SK-N-SH (cell line): ENCODE measurements at regions not wholly inside any gene's neighbourhood (a gene's known extent, or its start where the extent isn't known, plus 50 kb on each side); places are given as distances from the start of the nearest gene placed in this dataset.

Experiments used
- CTCF ChIA-PET: fragments of 300-600, 350-600 bp; formaldehyde crosslinking; extraction: SDS; loops from one replicate; lab custom pipeline; 2021; lab: Yijun Ruan, JAX
- POLR2A ChIA-PET: fragments of 350-600 bp; sonication (Branson Sonifier 250); formaldehyde crosslinking; extraction: SDS; loops from one replicate; lab custom pipeline; 2020; ENCODE audit warnings: antibody characterized with exemption, inconsistent platforms; lab: Yijun Ruan, JAX
- DNase-seq: peaks from one replicate; pipeline ENCODE4 v3.0.0; 2012
- H2AFZ ChIP-seq: fragments of 200-600 bp; sonication (generic); 2 replicates; pipeline ENCODE4 v1.8.1; 2016; ENCODE audit warnings: antibody characterized with exemption, mild to moderate bottlenecking, low read depth
- H3F3A ChIP-seq: fragments of 200-600 bp; sonication (generic); replicated peaks from 2 replicates; pipeline ENCODE3; 2016; ENCODE audit warnings: antibody characterized with exemption, mild to moderate bottlenecking; ENCODE audit not compliant: insufficient read depth
- H3K27ac ChIP-seq, 2 experiments: fragments of 200-500 bp in 1 of 2; fragments of 200-600 bp in 1 of 2; sonication (Bioruptor generic) in 1 of 2; sonication (generic), shearing (Covaris generic) in 1 of 2; 2 replicates each; pipeline versions ENCODE4 v1.5.1 to v1.6.1; 2014 to 2016; ENCODE audit warnings: low read depth in 2 of 2, inconsistent platforms in 1 of 2, low read length in 1 of 2, mild to moderate bottlenecking in 1 of 2, mixed read lengths in 1 of 2
- H3K27me3 ChIP-seq: fragments of 200-600 bp; sonication (generic), shearing (Covaris generic); 2 replicates; pipeline ENCODE4 v1.6.1; 2016; ENCODE audit warnings: mixed run types; ENCODE audit not compliant: insufficient read depth
- H3K36me3 ChIP-seq, 2 experiments: fragments of 200-500 bp in 1 of 2; fragments of 200-600 bp in 1 of 2; sonication (Bioruptor generic) in 1 of 2; sonication (generic) in 1 of 2; replicated peaks in 1 of 2; 2 replicates each; pipeline versions ENCODE3 to v1.5.1; 2014 to 2016; ENCODE audit warnings: low read length in 1 of 2, mild to moderate bottlenecking in 1 of 2; ENCODE audit not compliant: insufficient read depth in 2 of 2, control insufficient read depth in 1 of 2
- H3K4me1 ChIP-seq, 2 experiments: fragments of 200-500 bp in 1 of 2; fragments of 200-600 bp in 1 of 2; sonication (Bioruptor generic) in 1 of 2; sonication (generic), shearing (Covaris generic) in 1 of 2; 2 replicates each; pipeline versions ENCODE4 v1.5.1 to v1.6.1; 2014 to 2016; ENCODE audit warnings: low read depth in 1 of 2, low read length in 1 of 2, mixed run types in 1 of 2; ENCODE audit not compliant: insufficient read depth in 2 of 2, control insufficient read depth in 1 of 2
- H3K4me2 ChIP-seq: fragments of 200-600 bp; sonication (generic), shearing (Covaris generic); 2 replicates; pipeline ENCODE4 v1.6.1; 2017; ENCODE audit warnings: mixed run types
- H3K4me3 ChIP-seq, 2 experiments: fragments of 200-500 bp in 1 of 2; fragments of 200-600 bp in 1 of 2; sonication (Bioruptor generic) in 1 of 2; sonication (generic), shearing (Covaris generic) in 1 of 2; 2 replicates each; pipeline versions ENCODE4 v1.5.1 to v1.8.1; 2014 to 2016; ENCODE audit warnings: low read depth in 2 of 2, inconsistent platforms in 1 of 2, low read length in 1 of 2, mild to moderate bottlenecking in 1 of 2, mixed read lengths in 1 of 2, moderate library complexity in 1 of 2
- H3K79me2 ChIP-seq: fragments of 200-600 bp; sonication (generic); 2 replicates; pipeline ENCODE4 v1.8.1; 2017; ENCODE audit warnings: mild to moderate bottlenecking; ENCODE audit not compliant: insufficient read depth
- H3K9ac ChIP-seq: fragments of 200-600 bp; sonication (generic); 2 replicates; pipeline ENCODE4 v1.6.1; 2017; ENCODE audit warnings: mixed run types
- H3K9me2 ChIP-seq: fragments of 200-600 bp; sonication (generic); 2 replicates; pipeline ENCODE4 v1.6.1; 2017; ENCODE audit warnings: mixed run types
- H3K9me3 ChIP-seq: fragments of 200-600 bp; sonication (generic); 2 replicates; pipeline ENCODE4 v1.6.1; 2017; ENCODE audit warnings: mixed run types, mild to moderate bottlenecking, moderate library complexity
- H4K20me1 ChIP-seq: fragments of 200-600 bp; sonication (generic); 2 replicates; pipeline ENCODE4 v1.6.1; 2017; ENCODE audit warnings: mild to moderate bottlenecking, mixed run types; ENCODE audit not compliant: insufficient read depth
- CHD2 ChIP-seq: fragments of 150-350 bp; IDR thresholded peaks from 2 replicates; pipeline ENCODE4 v1.6.1; 2018; ENCODE audit warnings: low read length; ENCODE audit not compliant: partially characterized antibody
- CTCF ChIP-seq: fragments of 200-600 bp; sonication (generic); IDR thresholded peaks from 2 replicates; pipeline ENCODE4 v1.6.1; 2017; ENCODE audit warnings: antibody characterized with exemption, mild to moderate bottlenecking, moderate library complexity
- EZH2phosphoT487 ChIP-seq: fragments of 200-600 bp; sonication (generic); IDR thresholded peaks from 2 replicates; pipeline ENCODE4 v1.6.1; 2017; ENCODE audit warnings: low read depth, mixed run types, mild to moderate bottlenecking, antibody characterized with exemption, moderate library complexity, borderline replicate concordance
- FOSL2 ChIP-seq: IDR thresholded peaks from 2 replicates; pipeline ENCODE4 v1.4.0; 2012; ENCODE audit warnings: low read depth, mild to moderate bottlenecking, moderate library complexity, borderline replicate concordance
- FOXJ3 ChIP-seq: sonication (generic); formaldehyde crosslinking; IDR thresholded peaks from 2 replicates; pipeline ENCODE4 v1.5.1; 2020; ENCODE audit warnings: mild to moderate bottlenecking, missing genetic modification reagents
- FOXM1 ChIP-seq: IDR thresholded peaks from 2 replicates; pipeline ENCODE4 v1.4.0; 2012; ENCODE audit warnings: low read depth, mild to moderate bottlenecking
- IRF3 ChIP-seq: fragments of 150-350 bp; IDR thresholded peaks from 2 replicates; pipeline ENCODE4 v1.6.1; 2016; ENCODE audit warnings: mild to moderate bottlenecking, low read depth, low read length
- JUND ChIP-seq: IDR thresholded peaks from 2 replicates; pipeline ENCODE4 v1.4.0; 2012
- MAX ChIP-seq: IDR thresholded peaks from 2 replicates; pipeline ENCODE4 v1.4.0; 2012; ENCODE audit warnings: low read depth
- MEF2A ChIP-seq: IDR thresholded peaks from 2 replicates; pipeline ENCODE4 v1.4.0; 2012; ENCODE audit warnings: low read depth, borderline replicate concordance
- MXI1 ChIP-seq: IDR thresholded peaks from 2 replicates; pipeline ENCODE4 v1.6.1; 2012; ENCODE audit warnings: mild to moderate bottlenecking, low read depth, low read length, improper control_type of control experiment
- NFIC ChIP-seq: IDR thresholded peaks from 2 replicates; pipeline ENCODE4 v1.4.0; 2012; ENCODE audit warnings: borderline replicate concordance
- PBX3 ChIP-seq: IDR thresholded peaks from 2 replicates; pipeline ENCODE4; 2012
- POLR2AphosphoS5 ChIP-seq: IDR thresholded peaks from 2 replicates; pipeline ENCODE4 v1.6.1; 2012; ENCODE audit warnings: low read depth, low read length
- RAD21 ChIP-seq: IDR thresholded peaks from 2 replicates; pipeline ENCODE4 v1.6.1; 2012; ENCODE audit warnings: mild to moderate bottlenecking, low read length
- RCOR1 ChIP-seq: fragments of 150-350 bp; IDR thresholded peaks from 2 replicates; pipeline ENCODE4 v1.6.1; 2017; ENCODE audit warnings: antibody characterized with exemption, low read length
- RXRA ChIP-seq: IDR thresholded peaks from 2 replicates; pipeline ENCODE4 v1.4.0; 2012; ENCODE audit warnings: low read depth, mild to moderate bottlenecking, borderline replicate concordance
- SIN3A ChIP-seq: IDR thresholded peaks from 2 replicates; pipeline ENCODE4 v1.6.1; 2012; ENCODE audit warnings: low read depth, mild to moderate bottlenecking, low read length, moderate library complexity, borderline replicate concordance
- SMC3 ChIP-seq: IDR thresholded peaks from 2 replicates; pipeline ENCODE4 v1.6.1; 2012; ENCODE audit warnings: low read depth, low read length, improper control_type of control experiment
- USF1 ChIP-seq: IDR thresholded peaks from 2 replicates; pipeline ENCODE4 v1.4.0; 2012; ENCODE audit warnings: low read depth, borderline replicate concordance
- YY1 ChIP-seq: IDR thresholded peaks from 2 replicates; pipeline ENCODE4 v1.4.0; 2012; ENCODE audit warnings: low read depth, mild to moderate bottlenecking
- ZBTB33 ChIP-seq: IDR thresholded peaks from 2 replicates; pipeline ENCODE4 v1.4.0; 2012; ENCODE audit warnings: low read depth, borderline replicate concordance
- WGBS: methylation state at CpG from one replicate; pipeline ENCODE4 v1.1.6; 2017; ENCODE audit warnings: low lambda C conversion rate; 5-methylcytosine and 5-hydroxymethylcytosine counted together

GRCh38 chr7:41758321-41758720, 55.4 kb upstream of the INHBA start:
- Histone ChIP-seq H3K4me2 (no peak overlapping the region), H3K27me3 (no peaks in the 10 kb centered on the region), H3K4me3 (no peak overlapping the region), H3K9me2 (no peaks in the 10 kb centered on the region), H3K9ac (no peak overlapping the region), H2AFZ (no peak overlapping the region), H3K4me1 (no peaks in the 10 kb centered on the region), H3F3A (no peaks in the 10 kb centered on the region), H3K36me3 (no peaks in the 10 kb centered on the region), H4K20me1 (no peaks in the 10 kb centered on the region), H3K27ac (no peak overlapping the region), H3K9me3 (peaks cover 35% of the 10 kb centered on the region), H3K79me2 (no peaks in the 10 kb centered on the region)
- ChIA-PET CTCF (no interaction called here), POLR2A (no interaction called here)
- TF ChIP-seq SIN3A (no peak), USF1 (no peak), FOXM1 (no peak), RXRA (no peak), RCOR1 (no peak), ZBTB33 (no peak), PBX3 (no peak), MEF2A (no peak), YY1 (no peak), MAX (no peak)
- WGBS: 33% methylated on average over 3 of the region's 3 CpGs
- DNase-seq: no peak

- no peak overlapping the region for H3K9ac ChIP-seq
- H3K79me2 ChIP-seq: no peaks in the 10 kb centered on the region
- CTCF ChIA-PET: interaction anchor here (0.6 kb wide), 1 partner anchor 1501 kb away, joined by 3 read pairs; no protein-coding TSS in a partner anchor
- H4K20me1 ChIP-seq: no peaks in the 10 kb centered on the region
- H3K9me3 ChIP-seq: peaks cover 35% of the 10 kb centered on the region
- H3K27me3 ChIP-seq: no peaks in the 10 kb centered on the region
- no peak overlapping the region for H2AFZ ChIP-seq
- no peaks in the 10 kb centered on the region for H3K9me2 ChIP-seq
- H3F3A ChIP-seq: no peaks in the 10 kb centered on the region
- no peaks in the 10 kb centered on the region for H3K36me3 ChIP-seq
- no peak for DNase-seq
- H3K4me2 ChIP-seq: no peak overlapping the region
- no peak overlapping the region for H3K27ac ChIP-seq
- WGBS: 2% methylated on average over 3 of the region's 3 CpGs
- POLR2A ChIA-PET: no interaction called here
- H3K4me3 ChIP-seq: no peak overlapping the region
- no peaks in the 10 kb centered on the region for H3K4me1 ChIP-seq
- TF ChIP-seq YY1 (no peak), FOSL2 (no peak), EZH2phosphoT487 (no peak), RAD21 (no peak), JUND (no peak), SMC3 (no peak), IRF3 (no peak), FOXM1 (no peak), RXRA (no peak), MXI1 (no peak), POLR2AphosphoS5 (no peak), NFIC (no peak), CHD2 (no peak), FOXJ3 (no peak), MEF2A (no peak), CTCF (no peak)
These were observed 53.8 kb upstream of the INHBA start for GRCh38 chr7:41756650-41757182.
